Skin epidermis (tissue), 12 donors: ENCODE measurements at regions not wholly inside any gene's neighbourhood (a gene's known extent, or its start where the extent isn't known, plus 50 kb on each side); places are given as distances from the start of the nearest gene placed in this dataset.
"Not testable (repeated sequence)": the region's sequence is repeated elsewhere in the genome, so short reads cannot be mapped to it uniquely, and the experiment has no call there.

Experiments
- H3K27ac ChIP-seq, 21 experiments: fragments of 200-600 bp; sonication (generic) in 11 of 21; one replicate each; pipeline ENCODE4 v1.5.0; 2020; ENCODE audit warnings: mild to moderate bottlenecking in 3 of 21, inconsistent platforms in 2 of 21, moderate library complexity in 2 of 21
- H3K4me3 ChIP-seq, 7 experiments: fragments of 200-600 bp; sonication (generic) in 2 of 7; one replicate each; pipeline ENCODE4 v1.5.0; 2020; ENCODE audit warnings: inconsistent platforms in 2 of 7, mild to moderate bottlenecking in 2 of 7, moderate library complexity in 1 of 7

- not testable (repeated sequence) for H3K4me3 ChIP-seq, H3K27ac ChIP-seq
Measured at GRCh38 chr15:58379454-58379853, 52.3 kb upstream of the LIPC start.

GRCh38 chr15:58380280-58380945 is 51.4 kb upstream of the LIPC start:
- H3K27ac ChIP-seq = no peak overlapping the region

GRCh38 chr15:58381697-58382096 is 50.1 kb upstream of the LIPC start:
- H3K27ac ChIP-seq = no peak overlapping the region

More at GRCh38 chr15:58380280-58380945, 51.4 kb upstream of the LIPC start:
- no peak overlapping the region for H3K4me3 ChIP-seq

More at GRCh38 chr15:58381697-58382096, 50.1 kb upstream of the LIPC start:
- no peak overlapping the region for H3K4me3 ChIP-seq
